HK-2 (cell line): ENCODE measurements at regions not wholly inside any gene's neighbourhood (a gene's known extent, or its start where the extent isn't known, plus 50 kb on each side); places are given as distances from the start of the nearest gene placed in this dataset.
A peak's percentile ranks its signal among the peaks of the same experiment; 100 is the strongest.

Source experiments
- DNase-seq: peaks from one replicate; pipeline ENCODE4 v3.0.0-alpha.2; 2018; ENCODE audit not compliant: unreplicated experiment

GRCh38 chr16:54363766-54364165 lies 77.2 kb upstream of the IRX3 start:
- no peak for DNase-seq

DNA sequence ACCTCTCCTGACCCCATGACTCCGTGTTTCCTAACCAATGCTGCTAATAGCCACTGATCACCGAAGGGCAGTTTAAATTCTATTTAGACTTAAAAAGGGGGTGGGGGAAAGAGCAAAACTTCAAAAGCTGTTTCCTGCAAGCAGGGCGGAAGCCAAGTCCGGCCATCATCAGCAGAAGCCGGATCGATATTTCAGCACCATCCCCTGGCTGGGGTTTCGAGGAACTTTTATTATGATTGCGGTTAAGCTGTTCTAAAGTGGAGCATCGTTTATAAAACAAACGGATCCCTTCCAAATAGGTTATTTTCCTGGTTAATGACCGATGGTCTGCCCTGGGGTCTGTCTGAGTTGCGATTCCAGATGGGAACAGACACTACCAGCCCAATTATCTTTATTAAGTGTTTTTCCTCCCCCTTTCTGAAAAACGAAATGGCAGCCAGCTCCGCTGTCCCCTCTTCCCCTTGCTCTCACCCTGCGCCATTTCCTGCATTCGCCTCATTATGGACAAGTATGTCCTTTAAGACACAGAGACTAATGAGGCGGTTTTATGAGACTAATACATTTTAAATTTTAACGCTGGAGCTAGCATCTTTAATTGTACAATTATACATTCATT lies 76.1 kb upstream of the IRX3 start:
- no peak for DNase-seq

DNA sequence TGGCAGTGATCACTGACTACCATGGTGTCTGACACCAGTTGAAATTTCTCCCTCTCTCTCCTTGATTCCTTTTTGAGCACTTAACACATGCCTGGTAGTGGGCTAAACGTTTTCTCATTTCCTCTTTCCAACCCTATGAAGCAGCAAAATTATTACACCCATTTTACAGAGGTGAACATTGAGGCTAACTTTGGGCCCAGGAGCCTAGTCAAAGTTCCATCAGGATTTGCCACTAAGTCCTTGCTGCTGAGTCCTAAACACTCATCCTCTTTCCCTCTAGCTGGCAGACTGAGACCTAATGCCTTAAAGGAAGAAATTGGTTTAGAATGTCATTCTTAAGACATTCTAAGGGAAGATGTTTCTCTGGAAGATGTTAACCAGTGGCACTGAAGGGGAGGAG lies 74.7 kb upstream of the IRX3 start:
- no peak for DNase-seq

GRCh38 chr16:54360681-54361080 lies 74.1 kb upstream of the IRX3 start:
- no peak for DNase-seq

- no peak for DNase-seq
Measured at GRCh38 chr16:54359555-54359954, 73.0 kb upstream of the IRX3 start.

- no peak for DNase-seq
Measured at GRCh38 chr16:54359081-54359480, 72.5 kb upstream of the IRX3 start.

DNA sequence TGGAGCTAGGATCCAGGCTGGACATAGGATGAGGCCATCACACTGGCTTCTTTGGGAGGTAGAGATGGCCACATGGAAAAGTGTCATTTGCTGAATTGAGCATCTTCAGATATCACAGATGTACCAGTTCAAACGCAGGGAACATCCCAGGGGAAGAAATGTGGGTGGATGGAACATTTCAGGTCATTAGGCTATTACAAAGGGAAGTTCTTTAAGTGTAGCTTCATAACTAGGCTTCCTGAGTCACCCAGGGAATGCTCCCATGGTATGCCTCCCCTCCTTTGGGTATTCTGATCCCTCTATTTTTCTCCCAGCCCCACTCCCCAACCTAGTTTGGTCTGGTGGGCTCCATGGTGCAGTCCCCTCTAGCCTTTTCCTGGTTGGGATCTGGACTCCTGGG lies 69.8 kb upstream of the IRX3 start:
- no peak for DNase-seq

GRCh38 chr16:54355251-54355650 lies 68.7 kb upstream of the IRX3 start:
- DNase-seq = no peak

DNA sequence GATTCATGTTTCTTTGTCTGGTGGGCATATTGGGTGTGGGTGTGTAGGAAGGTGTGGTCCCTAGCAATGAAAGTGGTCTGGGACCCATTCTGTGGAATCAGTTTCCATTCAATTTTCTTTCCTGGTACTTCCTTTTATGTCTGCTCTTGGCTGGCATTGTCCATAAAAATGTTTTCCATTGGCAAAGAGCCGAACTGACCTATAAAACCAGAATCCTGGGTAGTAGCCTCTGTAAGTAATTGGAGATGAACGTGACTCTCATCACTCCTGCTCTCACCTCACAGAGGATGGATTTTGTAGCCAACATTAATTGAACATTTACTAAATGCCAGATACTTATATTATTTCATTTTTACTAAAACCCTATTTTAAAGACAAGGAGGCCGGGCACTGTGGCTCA lies 66.5 kb upstream of the IRX3 start:
- no peak for DNase-seq

GRCh38 chr16:54351171-54351570 lies 64.6 kb upstream of the IRX3 start:
- no peak for DNase-seq

GRCh38 chr16:54347961-54348360 lies 61.4 kb upstream of the IRX3 start:
- peak; percentile 49 for DNase-seq

GRCh38 chr16:54346041-54346440 lies 59.5 kb upstream of the IRX3 start:
- DNase-seq = no peak

- DNase-seq = no peak
Measured at GRCh38 chr16:54344646-54345630, 58.4 kb upstream of the IRX3 start.

DNA sequence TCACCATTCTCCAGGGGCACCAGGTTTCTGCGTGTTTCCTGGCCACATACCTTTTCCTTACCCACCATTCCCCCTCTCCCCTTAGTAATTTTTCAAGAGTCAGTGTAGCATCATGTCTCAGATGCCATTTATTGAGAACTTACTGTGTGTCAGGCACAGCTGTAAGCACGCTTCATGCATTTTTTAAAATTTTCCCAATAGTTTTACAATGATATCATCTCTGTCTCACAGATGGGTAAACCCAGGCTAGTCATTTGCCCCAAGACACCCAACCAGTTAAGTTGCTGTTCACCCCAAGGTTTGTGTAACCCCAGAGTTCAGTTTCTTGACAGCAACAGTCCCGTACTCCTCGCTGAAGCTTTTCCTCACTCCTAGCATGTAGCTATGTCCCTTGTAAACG lies 56.4 kb upstream of the IRX3 start:
- DNase-seq = no peak

GRCh38 chr16:54341892-54342776 lies 55.5 kb upstream of the IRX3 start:
- DNase-seq = no peak

- DNase-seq = no peak
Measured at GRCh38 chr16:54340531-54340930, 53.9 kb upstream of the IRX3 start.

GRCh38 chr16:54336631-54337204 lies 50.1 kb upstream of the IRX3 start:
- DNase-seq = no peak
